GM18499 (cell line): ENCODE measurements at regions not wholly inside any gene's neighbourhood (a gene's known extent, or its start where the extent isn't known, plus 50 kb on each side); places are given as distances from the start of the nearest gene placed in this dataset.
"Not testable (repeated sequence)": the region's sequence is repeated elsewhere in the genome, so short reads cannot be mapped to it uniquely, and the experiment has no call there.

Experiments
- ATAC-seq: cut with Tn5 transposase; IDR thresholded peaks from one replicate; pipeline ENCODE4 v1.9.1; 2021; ENCODE audit warnings: moderate number of reproducible peaks; ENCODE audit not compliant: insufficient read depth, unreplicated experiment

GRCh38 chrX:1140236-1140681 lies 72.2 kb downstream of the CRLF2 start:
- ATAC-seq = no peak

DNA sequence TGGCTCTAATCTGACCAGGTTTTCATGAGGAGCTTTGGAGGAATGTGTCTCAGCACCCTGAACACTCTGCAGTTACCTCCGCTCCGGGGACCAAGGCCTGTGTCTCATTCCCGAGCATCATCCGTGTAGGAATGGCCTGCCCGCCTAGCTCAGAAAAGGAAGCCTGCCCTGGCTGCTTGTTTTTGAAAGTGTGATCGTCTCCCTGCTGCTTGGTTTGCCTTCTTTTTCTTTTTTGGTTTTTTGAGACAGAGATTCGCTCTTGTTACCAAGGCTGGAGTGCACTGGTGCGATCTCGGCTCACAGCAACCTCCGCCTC lies 73.3 kb downstream of the CRLF2 start:
- ATAC-seq = no peak

GRCh38 chrX:1138476-1139184 lies 73.8 kb downstream of the CRLF2 start:
- ATAC-seq = no peak

DNA sequence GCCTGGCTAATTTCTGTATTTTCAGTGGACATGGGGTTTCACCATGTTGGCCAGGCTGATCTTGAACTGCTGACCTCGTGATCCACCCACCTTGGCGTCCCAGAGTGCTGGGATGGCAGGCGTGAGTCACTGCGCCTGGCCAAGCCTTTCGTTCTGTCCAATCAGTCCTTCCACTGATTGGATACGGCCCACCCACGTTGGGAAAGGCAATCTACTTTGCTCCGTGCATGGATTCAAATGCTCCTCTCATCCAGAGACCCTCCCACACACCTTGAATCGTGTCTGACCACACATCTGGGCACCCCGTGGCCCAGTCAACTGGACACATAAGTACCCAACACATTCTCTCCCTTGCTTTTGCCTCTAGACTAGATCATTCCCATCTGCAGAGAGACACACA lies 74.9 kb downstream of the CRLF2 start:
- ATAC-seq = no peak

DNA sequence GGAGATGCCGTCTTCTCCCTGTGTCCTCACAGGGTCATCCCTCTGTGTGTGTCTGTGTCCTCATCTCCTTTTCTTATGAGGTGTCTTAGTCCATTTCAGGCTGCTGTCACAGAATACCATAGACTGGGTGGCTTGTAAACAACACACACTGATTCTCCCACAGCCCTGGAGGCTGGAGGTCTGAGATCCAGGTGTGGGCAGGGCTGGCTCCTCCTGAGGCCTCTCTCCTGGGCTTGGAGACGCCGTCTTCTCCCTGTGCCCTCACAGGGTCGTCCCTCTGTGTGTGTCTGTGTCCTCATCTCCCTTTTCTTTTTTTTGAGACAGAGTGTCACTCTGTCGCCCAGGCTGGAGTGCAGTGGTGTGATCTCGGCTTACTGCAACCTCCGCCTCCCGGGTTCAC lies 75.9 kb downstream of the CRLF2 start:
- ATAC-seq = not testable (repeated sequence)

DNA sequence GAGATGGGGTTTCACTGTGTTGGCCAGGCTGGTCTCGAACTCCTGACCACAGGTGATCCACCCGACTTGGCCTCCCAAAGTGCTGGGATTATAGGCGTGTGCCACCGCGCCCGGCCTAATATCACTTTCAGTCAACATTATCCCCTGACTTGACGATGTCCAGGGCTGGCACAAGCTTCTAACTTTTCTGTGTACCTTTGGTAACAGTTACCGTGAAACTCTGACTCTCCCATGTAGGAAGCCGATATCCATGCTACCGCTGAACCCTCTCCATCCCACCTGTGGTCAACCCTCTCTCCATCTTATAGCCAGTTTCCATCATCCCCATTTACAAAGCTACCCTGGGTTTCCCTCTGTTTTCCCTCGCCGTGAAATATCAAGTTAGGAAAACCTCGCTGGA lies 77.5 kb downstream of the CRLF2 start:
- ATAC-seq = no peak

DNA sequence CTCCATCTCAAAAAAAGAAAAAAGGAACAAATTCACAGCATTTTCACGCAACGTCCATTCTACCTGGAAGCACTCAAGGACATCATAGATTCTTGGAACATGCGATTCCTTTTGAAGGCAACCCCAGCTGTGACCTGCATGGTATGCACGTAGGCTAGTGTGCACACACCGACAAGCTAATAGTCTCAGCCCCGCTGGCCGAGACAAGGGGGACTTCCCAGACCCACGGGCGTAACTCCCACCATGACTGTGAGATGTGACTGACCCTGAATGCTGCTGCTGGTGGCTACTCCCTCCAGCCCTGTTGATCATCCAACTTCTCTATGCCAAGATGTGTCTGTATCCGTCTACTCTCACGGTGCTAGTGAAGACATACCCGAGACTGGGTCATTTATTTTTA lies 78.3 kb downstream of the CRLF2 start:
- ATAC-seq = no peak

DNA sequence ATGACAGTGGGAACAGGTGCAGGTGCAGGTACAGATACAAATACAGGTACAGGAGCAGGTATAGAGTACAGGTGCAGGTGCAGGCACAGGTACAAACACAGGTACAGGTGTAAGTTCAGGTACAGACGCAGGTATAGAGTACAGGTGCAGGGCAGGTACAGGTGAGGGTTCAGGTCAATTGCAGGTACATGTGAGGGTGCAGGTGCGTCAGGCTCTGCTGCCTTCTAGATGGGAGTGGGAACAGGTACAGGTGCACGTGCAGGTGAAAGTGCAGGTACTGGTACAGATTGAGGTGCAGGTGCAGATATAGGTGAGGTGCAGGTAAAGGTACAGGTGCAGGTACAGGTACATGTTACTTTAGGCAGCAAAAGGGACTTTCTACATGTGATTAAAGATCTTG lies 85.7 kb downstream of the CRLF2 start:
- ATAC-seq = no peak

DNA sequence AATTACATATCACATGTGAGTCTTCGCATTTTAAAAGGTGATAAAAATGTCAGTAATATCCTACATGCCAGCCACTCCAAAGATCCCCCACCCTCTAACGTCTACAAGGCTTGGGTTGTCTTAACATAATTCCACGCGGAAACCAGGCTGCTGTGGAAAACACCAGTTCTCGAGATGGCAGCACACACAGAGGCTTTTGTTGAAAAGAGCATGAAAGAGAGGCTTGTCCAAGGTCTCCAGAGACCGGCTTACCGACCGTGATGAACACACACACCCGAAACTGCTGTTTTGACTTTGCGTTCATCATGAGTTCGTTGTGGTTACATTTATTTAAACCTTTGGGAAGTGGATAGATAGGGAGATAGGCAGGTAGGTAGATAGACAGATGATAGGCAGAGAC lies 87.9 kb downstream of the CRLF2 start:
- ATAC-seq = no peak

- ATAC-seq = not testable (repeated sequence)
These were observed 89.6 kb downstream of the CRLF2 start for GRCh38 chrX:1122851-1123250.

GRCh38 chrX:1119275-1119674 lies 93.2 kb downstream of the CRLF2 start:
- no peak for ATAC-seq

GRCh38 chrX:1118572-1119199 lies 93.8 kb downstream of the CRLF2 start:
- ATAC-seq = no peak

GRCh38 chrX:1115411-1115810 lies 97.0 kb downstream of the CRLF2 start:
- ATAC-seq = not testable (repeated sequence)

- ATAC-seq = no peak
These were observed 100.1 kb downstream of the CRLF2 start for GRCh38 chrX:1112321-1112720.

GRCh38 chrX:1111601-1112300 lies 100.7 kb downstream of the CRLF2 start:
- ATAC-seq = no peak

- ATAC-seq = no peak
These were observed 102.8 kb downstream of the CRLF2 start for GRCh38 chrX:1109580-1110119.

DNA sequence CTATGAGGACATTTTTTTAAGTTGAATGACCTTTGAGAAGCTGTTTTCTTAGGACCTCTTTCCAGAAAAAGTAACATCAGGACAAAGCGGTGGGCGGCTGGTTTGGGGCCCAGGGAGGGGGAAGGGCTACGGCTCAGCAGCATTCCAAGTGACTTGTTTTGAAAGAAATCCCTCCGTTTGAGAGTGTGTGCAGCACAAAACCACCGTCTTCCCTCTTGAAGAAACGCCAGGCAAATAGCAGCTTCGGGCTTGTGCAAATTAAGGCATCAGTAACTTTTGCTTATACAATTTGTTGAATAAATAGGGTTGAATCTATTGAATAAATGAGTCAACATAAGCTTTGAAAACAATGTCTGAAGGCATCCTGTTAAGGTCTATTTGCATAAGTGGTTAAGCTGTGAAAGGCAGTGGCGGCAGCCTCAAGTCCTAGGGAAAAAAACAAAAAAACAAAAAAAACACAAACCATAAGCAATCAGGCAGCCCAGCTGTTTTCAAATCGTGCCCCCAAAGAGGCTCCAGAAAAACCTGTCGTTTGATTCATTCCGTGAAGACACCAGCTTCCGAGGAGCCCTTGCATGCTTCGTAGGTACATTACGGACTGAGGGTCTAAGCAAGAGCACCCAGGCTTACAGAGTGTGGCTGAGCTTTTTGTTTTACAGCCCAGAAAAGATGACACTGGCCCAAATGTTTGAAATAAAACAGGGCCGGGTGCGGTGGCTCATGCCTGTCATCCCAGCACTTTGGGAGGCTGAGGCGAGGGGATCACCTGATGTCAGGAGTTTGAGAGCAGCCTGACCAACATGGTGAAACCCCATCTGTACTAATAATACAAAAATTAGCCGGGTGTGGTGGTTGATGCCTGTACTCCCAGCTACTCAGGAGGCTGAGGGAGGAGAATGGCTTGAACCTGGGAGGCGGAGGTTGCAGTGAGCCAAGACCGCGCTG lies 103.7 kb downstream of the CRLF2 start:
- no peak for ATAC-seq

GRCh38 chrX:1106478-1107210 lies 105.8 kb downstream of the CRLF2 start:
- ATAC-seq = no peak

GRCh38 chrX:1105671-1106419 lies 106.6 kb downstream of the CRLF2 start:
- ATAC-seq = no peak
